B cell (primary cell): ENCODE measurements at regions not wholly inside any gene's neighbourhood (a gene's known extent, or its start where the extent isn't known, plus 50 kb on each side); places are given as distances from the start of the nearest gene placed in this dataset.

Source experiments
- EZH2 ChIP-seq: IDR thresholded peaks from 2 replicates; pipeline ENCODE4 v1.6.1; 2012; ENCODE audit warnings: borderline replicate concordance, low read depth, mild to moderate bottlenecking, moderate library complexity, low read length; ENCODE audit not compliant: insufficient read depth, poor library complexity, severe bottlenecking
- TF ChIP-seq, protein P1 (sequence below): fragments of 200-600 bp; IDR thresholded peaks from one replicate; pipeline ENCODE4 v1.8.0; 2022; ENCODE audit warnings: antibody characterized with exemption, mild to moderate bottlenecking

DNA sequence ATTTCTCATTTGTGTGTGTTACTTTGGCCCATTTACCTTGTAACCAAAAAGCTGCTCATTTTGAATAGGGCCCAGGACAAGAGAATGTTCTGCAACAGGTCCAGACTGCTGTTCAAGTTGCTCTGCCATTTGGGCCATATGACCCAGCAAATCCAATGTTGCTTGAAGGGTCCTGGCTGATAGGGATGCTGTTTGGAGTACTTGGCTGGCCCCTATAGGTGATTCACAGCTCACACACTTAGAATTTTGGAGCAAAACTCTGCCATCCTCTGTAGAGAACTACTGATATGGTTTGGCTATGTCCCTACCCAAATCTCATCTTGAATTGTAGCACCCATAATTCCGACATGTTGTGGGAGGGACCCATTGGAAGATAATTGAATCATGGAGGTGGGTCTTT, 131.5 kb downstream of the AASDH start:
- TF ChIP-seq, protein P1, sequence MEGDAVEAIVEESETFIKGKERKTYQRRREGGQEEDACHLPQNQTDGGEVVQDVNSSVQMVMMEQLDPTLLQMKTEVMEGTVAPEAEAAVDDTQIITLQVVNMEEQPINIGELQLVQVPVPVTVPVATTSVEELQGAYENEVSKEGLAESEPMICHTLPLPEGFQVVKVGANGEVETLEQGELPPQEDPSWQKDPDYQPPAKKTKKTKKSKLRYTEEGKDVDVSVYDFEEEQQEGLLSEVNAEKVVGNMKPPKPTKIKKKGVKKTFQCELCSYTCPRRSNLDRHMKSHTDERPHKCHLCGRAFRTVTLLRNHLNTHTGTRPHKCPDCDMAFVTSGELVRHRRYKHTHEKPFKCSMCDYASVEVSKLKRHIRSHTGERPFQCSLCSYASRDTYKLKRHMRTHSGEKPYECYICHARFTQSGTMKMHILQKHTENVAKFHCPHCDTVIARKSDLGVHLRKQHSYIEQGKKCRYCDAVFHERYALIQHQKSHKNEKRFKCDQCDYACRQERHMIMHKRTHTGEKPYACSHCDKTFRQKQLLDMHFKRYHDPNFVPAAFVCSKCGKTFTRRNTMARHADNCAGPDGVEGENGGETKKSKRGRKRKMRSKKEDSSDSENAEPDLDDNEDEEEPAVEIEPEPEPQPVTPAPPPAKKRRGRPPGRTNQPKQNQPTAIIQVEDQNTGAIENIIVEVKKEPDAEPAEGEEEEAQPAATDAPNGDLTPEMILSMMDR, result no peak
- TF ChIP-seq EZH2, result no peak
